GM23338 (cell line): ENCODE measurements at regions not wholly inside any gene's neighbourhood (a gene's known extent, or its start where the extent isn't known, plus 50 kb on each side); places are given as distances from the start of the nearest gene placed in this dataset.

Source experiments
- ATAC-seq: fragments of 200-7000 bp; cut with Tn5 transposase; 3 replicates; pipeline ENCODE4 v1.9.1; 2020
- DNase-seq: peaks from one replicate; pipeline ENCODE4 v3.0.0-alpha.2; 2015; ENCODE audit warnings: low spot score
- H2AFZ ChIP-seq: fragments of 200-600 bp; sonication (generic); 2 replicates; pipeline ENCODE4 v1.8.0; 2016; ENCODE audit warnings: antibody characterized with exemption, mild to moderate bottlenecking, moderate library complexity
- H3F3A ChIP-seq: fragments of 200-600 bp; sonication (generic); replicated peaks from 2 replicates; pipeline ENCODE4 v1.8.0; 2017; ENCODE audit warnings: antibody characterized with exemption, mixed run types, low read depth
- H3K27ac ChIP-seq: fragments of 200-600 bp; sonication (generic); 2 replicates; pipeline ENCODE4 v1.6.1; 2016; ENCODE audit warnings: low read depth
- H3K27me3 ChIP-seq: fragments of 200-600 bp; sonication (generic); 2 replicates; pipeline ENCODE4 v1.8.0; 2016; ENCODE audit warnings: mild to moderate bottlenecking, mixed run types, moderate library complexity; ENCODE audit not compliant: insufficient read depth
- H3K36me3 ChIP-seq: fragments of 200-600 bp; sonication (generic); 2 replicates; pipeline ENCODE4 v1.8.0; 2016; ENCODE audit warnings: mild to moderate bottlenecking; ENCODE audit not compliant: insufficient read depth
- H3K4me1 ChIP-seq: fragments of 200-600 bp; sonication (generic); 2 replicates; pipeline ENCODE4 v1.8.0; 2016; ENCODE audit warnings: mild to moderate bottlenecking, moderate library complexity; ENCODE audit not compliant: insufficient read depth
- H3K4me2 ChIP-seq: fragments of 200-600 bp; sonication (generic); 2 replicates; pipeline ENCODE4 v1.7.1; 2017; ENCODE audit warnings: mixed run types
- H3K4me3 ChIP-seq: fragments of 200-600 bp; sonication (generic); 2 replicates; pipeline ENCODE4 v1.6.1; 2016; ENCODE audit warnings: mixed run types
- H3K79me2 ChIP-seq: fragments of 200-600 bp; sonication (generic); replicated peaks from 2 replicates; pipeline ENCODE4 v1.8.0; 2017; ENCODE audit warnings: mild to moderate bottlenecking; ENCODE audit not compliant: insufficient read depth
- H3K9me2 ChIP-seq: fragments of 200-600 bp; sonication (generic); 2 replicates; pipeline ENCODE4 v1.8.0; 2017; ENCODE audit not compliant: insufficient read depth
- H4K20me1 ChIP-seq: fragments of 200-600 bp; sonication (generic); replicated peaks from 2 replicates; pipeline ENCODE4 v1.8.0; 2017; ENCODE audit warnings: mild to moderate bottlenecking; ENCODE audit not compliant: insufficient read depth
- H3K27ac Mint-ChIP-seq: 2 replicates; pipeline ENCODE4 v1.8.0; 2020; ENCODE audit warnings: inconsistent platforms, mild to moderate bottlenecking, moderate library complexity, mixed read lengths
- H3K27me3 Mint-ChIP-seq: 3 replicates; pipeline ENCODE4 v1.8.0; 2022; ENCODE audit warnings: low read depth, mild to moderate bottlenecking, moderate library complexity, mixed read lengths, inconsistent platforms; ENCODE audit not compliant: insufficient read depth, poor library complexity
- H3K36me3 Mint-ChIP-seq: 3 replicates; pipeline ENCODE4 v1.8.0; 2021; ENCODE audit warnings: low read depth, mild to moderate bottlenecking, inconsistent platforms, moderate library complexity, mixed read lengths
- H3K4me1 Mint-ChIP-seq: 3 replicates; pipeline ENCODE4 v1.8.0; 2020; ENCODE audit warnings: mild to moderate bottlenecking, inconsistent platforms, mixed read lengths
- H3K4me3 Mint-ChIP-seq: 3 replicates; pipeline ENCODE4 v1.8.0; 2021; ENCODE audit warnings: moderate library complexity, mild to moderate bottlenecking, inconsistent platforms, mixed read lengths
- H3K9me3 Mint-ChIP-seq: 3 replicates; pipeline ENCODE4 v1.8.0; 2020; ENCODE audit warnings: moderate library complexity, mild to moderate bottlenecking, inconsistent platforms, mixed read lengths
- CREB1 ChIP-seq: fragments of 250-450 bp; sonication (Bioruptor Pico); IDR thresholded peaks from 2 replicates; pipeline ENCODE4 v1.5.0; 2020; ENCODE audit warnings: low read depth, mild to moderate bottlenecking, moderate library complexity
- EZH2 ChIP-seq: fragments of 200-600 bp; sonication (generic); IDR thresholded peaks from one replicate; pipeline ENCODE4 v1.8.0; 2017; ENCODE audit warnings: antibody characterized with exemption, mild to moderate bottlenecking, low read depth; ENCODE audit not compliant: unreplicated experiment
- EZH2phosphoT487 ChIP-seq: fragments of 200-600 bp; sonication (generic); IDR thresholded peaks from one replicate; pipeline ENCODE4 v1.8.1; 2018; ENCODE audit warnings: antibody characterized with exemption; ENCODE audit not compliant: unreplicated experiment
- JUNB ChIP-seq: IDR thresholded peaks from one replicate; pipeline ENCODE4 v1.6.1; 2016; ENCODE audit warnings: antibody characterized with exemption; ENCODE audit not compliant: unreplicated experiment
- POLR2AphosphoS5 ChIP-seq: IDR thresholded peaks from 2 replicates; pipeline ENCODE4 v1.6.1; 2016; ENCODE audit warnings: antibody characterized with exemption, low read depth
- ZNF331 ChIP-seq: fragments of 250-450 bp; sonication (Bioruptor Pico); IDR thresholded peaks from 2 replicates; pipeline ENCODE4 v1.5.0; 2020; ENCODE audit warnings: low read depth, mild to moderate bottlenecking, moderate library complexity
- TF ChIP-seq, protein P1 (sequence below): fragments of 250-450 bp; sonication (Bioruptor Pico); IDR thresholded peaks from 2 replicates; pipeline ENCODE4 v1.5.0; 2020; ENCODE audit warnings: mild to moderate bottlenecking, moderate library complexity
- TF ChIP-seq, protein P2 (sequence below), 2 experiments: fragments of 200-600 bp in 1 of 2; sonication (generic) in 1 of 2; conservative IDR thresholded peaks; 2 replicates each; pipeline versions ENCODE4 v1.5.1 to v1.6.1; 2016 to 2017; ENCODE audit warnings: antibody characterized with exemption in 2 of 2, low read depth in 2 of 2, mild to moderate bottlenecking in 2 of 2, moderate library complexity in 1 of 2
- TF ChIP-seq, protein P3 (sequence below): IDR thresholded peaks from 2 replicates; pipeline ENCODE4 v1.6.1; 2016; ENCODE audit warnings: antibody characterized with exemption

DNA sequence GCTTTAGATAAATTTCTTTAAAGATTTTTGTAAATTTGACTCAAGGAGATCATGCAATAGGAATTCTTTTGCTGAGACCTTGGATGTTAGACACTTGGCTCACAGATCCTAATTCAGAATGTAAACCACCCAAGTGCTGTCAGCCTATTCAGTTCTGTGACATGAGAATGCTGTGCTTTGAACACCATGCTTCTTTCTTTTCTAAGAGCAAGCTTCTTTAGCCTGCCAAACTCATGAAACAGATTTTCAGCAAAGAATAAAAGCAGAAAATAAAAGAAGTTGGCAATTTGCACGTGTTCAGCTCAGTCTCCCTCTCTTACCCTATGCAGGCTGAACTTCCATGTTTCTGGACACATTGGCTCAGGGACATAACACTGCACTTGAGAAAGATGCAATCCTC is 845.8 kb downstream of the UQCRFS1 start:
- H3K4me1 ChIP-seq, result no peaks in the 10 kb centered on the region
- Mint-ChIP-seq H3K9me3 (peaks cover 2% of the 10 kb centered on the region), H3K27ac (no peak overlapping the region), H3K4me3 (no peak overlapping the region), H3K27me3 (peaks cover 8% of the 10 kb centered on the region), H3K4me1 (no peaks in the 10 kb centered on the region), H3K36me3 (no peaks in the 10 kb centered on the region; the same call in 2 of the 3 replicates)
- H2AFZ ChIP-seq, result no peak overlapping the region
- DNase-seq, result no peak
- no peak overlapping the region for H3K4me3 ChIP-seq
- no peaks in the 10 kb centered on the region for H3K79me2 ChIP-seq
- H3K9me2 ChIP-seq, result 0 out of 2 replicates have a peak, but pooled peaks cover 13% of the 10 kb centered on the region
- TF ChIP-seq, protein P1, sequence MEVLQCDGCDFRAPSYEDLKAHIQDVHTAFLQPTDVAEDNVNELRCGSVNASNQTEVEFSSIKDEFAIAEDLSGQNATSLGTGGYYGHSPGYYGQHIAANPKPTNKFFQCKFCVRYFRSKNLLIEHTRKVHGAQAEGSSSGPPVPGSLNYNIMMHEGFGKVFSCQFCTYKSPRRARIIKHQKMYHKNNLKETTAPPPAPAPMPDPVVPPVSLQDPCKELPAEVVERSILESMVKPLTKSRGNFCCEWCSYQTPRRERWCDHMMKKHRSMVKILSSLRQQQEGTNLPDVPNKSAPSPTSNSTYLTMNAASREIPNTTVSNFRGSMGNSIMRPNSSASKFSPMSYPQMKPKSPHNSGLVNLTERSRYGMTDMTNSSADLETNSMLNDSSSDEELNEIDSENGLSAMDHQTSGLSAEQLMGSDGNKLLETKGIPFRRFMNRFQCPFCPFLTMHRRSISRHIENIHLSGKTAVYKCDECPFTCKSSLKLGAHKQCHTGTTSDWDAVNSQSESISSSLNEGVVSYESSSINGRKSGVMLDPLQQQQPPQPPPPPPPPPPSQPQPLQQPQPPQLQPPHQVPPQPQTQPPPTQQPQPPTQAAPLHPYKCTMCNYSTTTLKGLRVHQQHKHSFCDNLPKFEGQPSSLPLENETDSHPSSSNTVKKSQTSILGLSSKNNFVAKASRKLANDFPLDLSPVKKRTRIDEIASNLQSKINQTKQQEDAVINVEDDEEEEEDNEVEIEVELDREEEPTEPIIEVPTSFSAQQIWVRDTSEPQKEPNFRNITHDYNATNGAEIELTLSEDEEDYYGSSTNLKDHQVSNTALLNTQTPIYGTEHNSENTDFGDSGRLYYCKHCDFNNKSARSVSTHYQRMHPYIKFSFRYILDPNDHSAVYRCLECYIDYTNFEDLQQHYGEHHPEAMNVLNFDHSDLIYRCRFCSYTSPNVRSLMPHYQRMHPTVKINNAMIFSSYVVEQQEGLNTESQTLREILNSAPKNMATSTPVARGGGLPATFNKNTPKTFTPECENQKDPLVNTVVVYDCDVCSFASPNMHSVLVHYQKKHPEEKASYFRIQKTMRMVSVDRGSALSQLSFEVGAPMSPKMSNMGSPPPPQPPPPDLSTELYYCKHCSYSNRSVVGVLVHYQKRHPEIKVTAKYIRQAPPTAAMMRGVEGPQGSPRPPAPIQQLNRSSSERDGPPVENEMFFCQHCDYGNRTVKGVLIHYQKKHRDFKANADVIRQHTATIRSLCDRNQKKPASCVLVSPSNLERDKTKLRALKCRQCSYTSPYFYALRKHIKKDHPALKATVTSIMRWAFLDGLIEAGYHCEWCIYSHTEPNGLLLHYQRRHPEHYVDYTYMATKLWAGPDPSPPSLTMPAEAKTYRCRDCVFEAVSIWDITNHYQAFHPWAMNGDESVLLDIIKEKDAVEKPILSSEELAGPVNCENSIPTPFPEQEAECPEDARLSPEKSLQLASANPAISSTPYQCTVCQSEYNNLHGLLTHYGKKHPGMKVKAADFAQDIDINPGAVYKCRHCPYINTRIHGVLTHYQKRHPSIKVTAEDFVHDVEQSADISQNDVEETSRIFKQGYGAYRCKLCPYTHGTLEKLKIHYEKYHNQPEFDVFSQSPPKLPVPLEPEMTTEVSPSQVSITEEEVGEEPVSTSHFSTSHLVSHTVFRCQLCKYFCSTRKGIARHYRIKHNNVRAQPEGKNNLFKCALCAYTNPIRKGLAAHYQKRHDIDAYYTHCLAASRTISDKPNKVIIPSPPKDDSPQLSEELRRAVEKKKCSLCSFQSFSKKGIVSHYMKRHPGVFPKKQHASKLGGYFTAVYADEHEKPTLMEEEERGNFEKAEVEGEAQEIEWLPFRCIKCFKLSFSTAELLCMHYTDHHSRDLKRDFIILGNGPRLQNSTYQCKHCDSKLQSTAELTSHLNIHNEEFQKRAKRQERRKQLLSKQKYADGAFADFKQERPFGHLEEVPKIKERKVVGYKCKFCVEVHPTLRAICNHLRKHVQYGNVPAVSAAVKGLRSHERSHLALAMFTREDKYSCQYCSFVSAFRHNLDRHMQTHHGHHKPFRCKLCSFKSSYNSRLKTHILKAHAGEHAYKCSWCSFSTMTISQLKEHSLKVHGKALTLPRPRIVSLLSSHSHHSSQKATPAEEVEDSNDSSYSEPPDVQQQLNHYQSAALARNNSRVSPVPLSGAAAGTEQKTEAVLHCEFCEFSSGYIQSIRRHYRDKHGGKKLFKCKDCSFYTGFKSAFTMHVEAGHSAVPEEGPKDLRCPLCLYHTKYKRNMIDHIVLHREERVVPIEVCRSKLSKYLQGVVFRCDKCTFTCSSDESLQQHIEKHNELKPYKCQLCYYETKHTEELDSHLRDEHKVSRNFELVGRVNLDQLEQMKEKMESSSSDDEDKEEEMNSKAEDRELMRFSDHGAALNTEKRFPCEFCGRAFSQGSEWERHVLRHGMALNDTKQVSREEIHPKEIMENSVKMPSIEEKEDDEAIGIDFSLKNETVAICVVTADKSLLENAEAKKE (CRISPR knock-in tag), result no peak
- TF ChIP-seq EZH2 (no peak), POLR2AphosphoS5 (no peak), JUNB (no peak), EZH2phosphoT487 (no peak), ZNF331 (no peak), CREB1 (CRISPR knock-in tag) (no peak)
- TF ChIP-seq, protein P2, sequence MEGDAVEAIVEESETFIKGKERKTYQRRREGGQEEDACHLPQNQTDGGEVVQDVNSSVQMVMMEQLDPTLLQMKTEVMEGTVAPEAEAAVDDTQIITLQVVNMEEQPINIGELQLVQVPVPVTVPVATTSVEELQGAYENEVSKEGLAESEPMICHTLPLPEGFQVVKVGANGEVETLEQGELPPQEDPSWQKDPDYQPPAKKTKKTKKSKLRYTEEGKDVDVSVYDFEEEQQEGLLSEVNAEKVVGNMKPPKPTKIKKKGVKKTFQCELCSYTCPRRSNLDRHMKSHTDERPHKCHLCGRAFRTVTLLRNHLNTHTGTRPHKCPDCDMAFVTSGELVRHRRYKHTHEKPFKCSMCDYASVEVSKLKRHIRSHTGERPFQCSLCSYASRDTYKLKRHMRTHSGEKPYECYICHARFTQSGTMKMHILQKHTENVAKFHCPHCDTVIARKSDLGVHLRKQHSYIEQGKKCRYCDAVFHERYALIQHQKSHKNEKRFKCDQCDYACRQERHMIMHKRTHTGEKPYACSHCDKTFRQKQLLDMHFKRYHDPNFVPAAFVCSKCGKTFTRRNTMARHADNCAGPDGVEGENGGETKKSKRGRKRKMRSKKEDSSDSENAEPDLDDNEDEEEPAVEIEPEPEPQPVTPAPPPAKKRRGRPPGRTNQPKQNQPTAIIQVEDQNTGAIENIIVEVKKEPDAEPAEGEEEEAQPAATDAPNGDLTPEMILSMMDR (conservative IDR thresholded peaks at IDR 0.05; ENCODE audit: low read depth in 2 of 2), result no peak
- TF ChIP-seq, protein P3, sequence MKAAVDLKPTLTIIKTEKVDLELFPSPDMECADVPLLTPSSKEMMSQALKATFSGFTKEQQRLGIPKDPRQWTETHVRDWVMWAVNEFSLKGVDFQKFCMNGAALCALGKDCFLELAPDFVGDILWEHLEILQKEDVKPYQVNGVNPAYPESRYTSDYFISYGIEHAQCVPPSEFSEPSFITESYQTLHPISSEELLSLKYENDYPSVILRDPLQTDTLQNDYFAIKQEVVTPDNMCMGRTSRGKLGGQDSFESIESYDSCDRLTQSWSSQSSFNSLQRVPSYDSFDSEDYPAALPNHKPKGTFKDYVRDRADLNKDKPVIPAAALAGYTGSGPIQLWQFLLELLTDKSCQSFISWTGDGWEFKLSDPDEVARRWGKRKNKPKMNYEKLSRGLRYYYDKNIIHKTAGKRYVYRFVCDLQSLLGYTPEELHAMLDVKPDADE, result no peak
- no peak for ATAC-seq
- H3F3A ChIP-seq, result no peaks in the 10 kb centered on the region
- no peaks in the 10 kb centered on the region for H3K36me3 ChIP-seq
- H3K27ac ChIP-seq, result no peak overlapping the region
- H3K27me3 ChIP-seq, result no peaks in the 10 kb centered on the region
- no peaks in the 10 kb centered on the region for H4K20me1 ChIP-seq
- H3K4me2 ChIP-seq, result no peak overlapping the region
